ENCODE measurements at regions not wholly inside any gene's neighbourhood (a gene's known extent, or its start where the extent isn't known, plus 50 kb on each side); places are given as distances from the start of the nearest gene placed in this dataset.

GRCh38 chr5:82359272-82359671 lies 81.1 kb upstream of the RPS23 start:
- Mint-ChIP-seq H3K27me3 (ENCODE audit: low read depth) (no peaks in the 10 kb centered on the region; the same call in 1 of the 2 replicates), H3K36me3 (no peaks in the 10 kb centered on the region), H3K27ac (no peak overlapping the region), H3K4me1 (peaks cover 8% of the 10 kb centered on the region), H3K9me3 (no peaks in the 10 kb centered on the region), H3K4me3 (no peak overlapping the region)
- POLR2A ChIA-PET, result interaction anchor here (0.5 kb wide), 1 partner anchor 818 kb away, joined by 3 read pairs; no protein-coding TSS in a partner anchor
- CTCF ChIA-PET, result interaction anchor here (1.1 kb wide), 1 partner anchor 282 kb away, joined by 3 read pairs; no protein-coding TSS in a partner anchor
- DNase-seq (ENCODE audit: low spot score), result no peak
- no peak for TF ChIP-seq TEAD1 (CRISPR knock-in tag; IDR thresholded peaks at IDR 0.05)
- TF ChIP-seq TP53 (CRISPR knock-in tag; IDR thresholded peaks at IDR 0.05), result no peak
- no peak for TF ChIP-seq OVOL2 (CRISPR knock-in tag; IDR thresholded peaks at IDR 0.05; ENCODE audit: borderline replicate concordance)
- no peak for TF ChIP-seq TEAD4 (CRISPR knock-in tag; IDR thresholded peaks at IDR 0.05)
- TF ChIP-seq HMGA2 (CRISPR knock-in tag; IDR thresholded peaks at IDR 0.05), result no peak
- no peak for TF ChIP-seq ATF6 (CRISPR knock-in tag; IDR thresholded peaks at IDR 0.05)
- no peak for TF ChIP-seq PRRX2 (CRISPR knock-in tag; IDR thresholded peaks at IDR 0.05)
- TF ChIP-seq ZNF138 (CRISPR knock-in tag; conservative IDR thresholded peaks at IDR 0.05), result no peak
- no peak for TF ChIP-seq ZMAT4 (CRISPR knock-in tag; IDR thresholded peaks at IDR 0.05)
- no peak for TF ChIP-seq ZSCAN18 (CRISPR knock-in tag; IDR thresholded peaks at IDR 0.05)
- no peak for TF ChIP-seq ZNF512 (CRISPR knock-in tag; IDR thresholded peaks at IDR 0.05; ENCODE audit: borderline replicate concordance)
- no peak for TF ChIP-seq CREB1 (CRISPR knock-in tag; IDR thresholded peaks at IDR 0.05)
- TF ChIP-seq TCF7 (CRISPR knock-in tag; IDR thresholded peaks at IDR 0.05; ENCODE audit: low read depth), result no peak
- TF ChIP-seq E2F1 (CRISPR knock-in tag; IDR thresholded peaks at IDR 0.05), result no peak
- no peak for TF ChIP-seq ZNF281 (CRISPR knock-in tag; IDR thresholded peaks at IDR 0.05)
- no peak for ATAC-seq

- no peak for ATAC-seq
- Mint-ChIP-seq H3K9me3 (no peaks in the 10 kb centered on the region), H3K4me1 (peaks cover 8% of the 10 kb centered on the region), H3K27ac (no peak overlapping the region), H3K4me3 (no peak overlapping the region), H3K36me3 (no peaks in the 10 kb centered on the region), H3K27me3 (ENCODE audit: low read depth) (no peaks in the 10 kb centered on the region; the same call in 1 of the 2 replicates)
- DNase-seq (ENCODE audit: low spot score), result no peak
- CTCF ChIA-PET, result interaction anchor here (0.9 to 1.1 kb wide), 2 partner anchors 9 to 283 kb away, joined by 3 read pairs; no protein-coding TSS in a partner anchor
- POLR2A ChIA-PET, result interaction anchor here (0.5 kb wide), 1 partner anchor 140 kb away, joined by 3 read pairs; no protein-coding TSS in a partner anchor
- TF ChIP-seq CTCF (IDR thresholded peaks at IDR 0.05) (no peak), ETV6 (CRISPR knock-in tag; IDR thresholded peaks at IDR 0.05) (no peak), ESRRA (CRISPR knock-in tag; IDR thresholded peaks at IDR 0.05; ENCODE audit: borderline replicate concordance) (no peak), SOX15 (CRISPR knock-in tag; IDR thresholded peaks at IDR 0.05) (no peak), TCF7 (CRISPR knock-in tag; IDR thresholded peaks at IDR 0.05; ENCODE audit: low read depth) (no peak), HMGA2 (CRISPR knock-in tag; IDR thresholded peaks at IDR 0.05) (no peak), PRRX2 (CRISPR knock-in tag; IDR thresholded peaks at IDR 0.05) (no peak), NR2C2 (CRISPR knock-in tag; IDR thresholded peaks at IDR 0.05) (no peak), JUN (CRISPR knock-in tag; IDR thresholded peaks at IDR 0.05) (no peak), EMX1 (CRISPR knock-in tag; IDR thresholded peaks at IDR 0.05) (no peak), IRF2 (CRISPR knock-in tag; IDR thresholded peaks at IDR 0.05; ENCODE audit: borderline replicate concordance, low read depth) (no peak), ZNF219 (CRISPR knock-in tag; IDR thresholded peaks at IDR 0.05; ENCODE audit: borderline replicate concordance) (no peak)
These were observed 80.3 kb upstream of the RPS23 start for GRCh38 chr5:82358457-82358856.
